ENCODE measurements at regions not wholly inside any gene's neighbourhood (a gene's known extent, or its start where the extent isn't known, plus 50 kb on each side); places are given as distances from the start of the nearest gene placed in this dataset.

DNA sequence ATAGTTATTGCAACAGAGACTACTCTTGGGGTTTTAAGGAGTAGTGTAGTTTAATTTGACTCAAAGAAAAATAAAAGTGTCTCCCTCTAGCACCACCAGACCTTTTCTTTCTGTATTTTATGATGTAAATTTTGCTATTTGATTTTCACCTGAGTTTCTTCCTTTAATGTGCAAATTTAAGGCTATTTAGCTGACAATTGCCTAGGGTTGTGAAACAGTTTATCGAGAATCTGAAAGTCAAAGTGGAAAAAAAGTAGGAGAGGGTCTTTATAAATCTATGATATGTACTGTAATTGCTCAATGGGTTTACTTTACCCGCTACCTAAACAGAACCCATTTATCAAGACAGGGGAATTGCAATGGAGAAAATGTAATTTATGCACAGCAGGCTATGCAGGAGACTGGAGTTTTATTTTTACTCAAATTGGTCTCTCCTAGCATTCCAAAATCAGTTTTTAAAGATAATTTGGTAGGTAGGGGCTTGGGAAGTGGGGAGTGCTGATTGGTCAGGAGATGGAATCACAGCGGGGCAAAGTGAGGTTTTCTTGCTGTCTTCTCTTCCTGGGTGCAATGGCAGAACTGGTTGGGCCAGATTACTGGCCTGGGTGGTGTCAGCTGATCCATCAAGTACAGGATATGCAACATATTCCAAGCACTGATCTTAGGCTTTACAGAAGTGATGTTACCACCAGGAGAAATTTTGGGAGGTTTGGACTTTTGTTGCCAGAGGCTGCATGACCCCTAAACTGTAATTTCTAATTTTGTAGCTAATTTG is 228.6 kb upstream of the TACR3 start:
- TF ChIP-seq, protein P1, sequence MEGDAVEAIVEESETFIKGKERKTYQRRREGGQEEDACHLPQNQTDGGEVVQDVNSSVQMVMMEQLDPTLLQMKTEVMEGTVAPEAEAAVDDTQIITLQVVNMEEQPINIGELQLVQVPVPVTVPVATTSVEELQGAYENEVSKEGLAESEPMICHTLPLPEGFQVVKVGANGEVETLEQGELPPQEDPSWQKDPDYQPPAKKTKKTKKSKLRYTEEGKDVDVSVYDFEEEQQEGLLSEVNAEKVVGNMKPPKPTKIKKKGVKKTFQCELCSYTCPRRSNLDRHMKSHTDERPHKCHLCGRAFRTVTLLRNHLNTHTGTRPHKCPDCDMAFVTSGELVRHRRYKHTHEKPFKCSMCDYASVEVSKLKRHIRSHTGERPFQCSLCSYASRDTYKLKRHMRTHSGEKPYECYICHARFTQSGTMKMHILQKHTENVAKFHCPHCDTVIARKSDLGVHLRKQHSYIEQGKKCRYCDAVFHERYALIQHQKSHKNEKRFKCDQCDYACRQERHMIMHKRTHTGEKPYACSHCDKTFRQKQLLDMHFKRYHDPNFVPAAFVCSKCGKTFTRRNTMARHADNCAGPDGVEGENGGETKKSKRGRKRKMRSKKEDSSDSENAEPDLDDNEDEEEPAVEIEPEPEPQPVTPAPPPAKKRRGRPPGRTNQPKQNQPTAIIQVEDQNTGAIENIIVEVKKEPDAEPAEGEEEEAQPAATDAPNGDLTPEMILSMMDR (IDR thresholded peaks at IDR 0.05), result no peak
- no peak for TF ChIP-seq POLR2A (IDR thresholded peaks at IDR 0.05)

Measured in Peyer's patch (tissue), 4 donors.